SK-N-SH (cell line): ENCODE measurements at regions not wholly inside any gene's neighbourhood (a gene's known extent, or its start where the extent isn't known, plus 50 kb on each side); places are given as distances from the start of the nearest gene placed in this dataset.

ENCODE experiments used
- CHD2 ChIP-seq: fragments of 150-350 bp; IDR thresholded peaks from 2 replicates; pipeline ENCODE4 v1.6.1; 2018; ENCODE audit warnings: low read length; ENCODE audit not compliant: partially characterized antibody
- CTCF ChIP-seq: fragments of 200-600 bp; sonication (generic); IDR thresholded peaks from 2 replicates; pipeline ENCODE4 v1.6.1; 2017; ENCODE audit warnings: antibody characterized with exemption, mild to moderate bottlenecking, moderate library complexity
- GATA2 ChIP-seq: sonication (generic); formaldehyde crosslinking; IDR thresholded peaks from 2 replicates; pipeline ENCODE4 v1.5.0; 2020; ENCODE audit warnings: mild to moderate bottlenecking, missing genetic modification reagents
- SMC3 ChIP-seq: IDR thresholded peaks from 2 replicates; pipeline ENCODE4 v1.6.1; 2012; ENCODE audit warnings: low read depth, low read length, improper control_type of control experiment
- TEAD4 ChIP-seq: IDR thresholded peaks from 2 replicates; pipeline ENCODE4 v1.4.0; 2012; ENCODE audit warnings: mild to moderate bottlenecking, borderline replicate concordance; ENCODE audit not compliant: insufficient read depth

DNA sequence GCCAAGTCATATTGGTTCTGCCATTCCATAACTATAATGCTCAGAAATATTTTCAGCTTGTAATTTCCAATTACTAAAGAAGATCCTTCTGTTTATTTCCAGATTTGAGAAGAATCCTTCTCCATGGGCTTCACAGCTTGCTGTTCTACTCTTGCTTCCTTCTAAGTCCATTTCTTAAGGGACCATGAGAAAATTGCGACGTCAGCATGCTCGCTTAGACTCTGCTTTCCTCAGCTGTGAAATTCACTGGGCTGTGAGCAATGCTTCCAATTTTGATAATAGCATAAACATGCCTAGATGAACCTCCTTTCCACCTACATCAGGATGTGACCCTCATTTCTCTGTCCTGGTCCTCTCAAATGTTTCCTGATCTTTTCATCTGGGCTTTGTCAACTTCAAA, 145.3 kb upstream of the CDH20 start:
- TF ChIP-seq CTCF (no peak), SMC3 (no peak), CHD2 (no peak), GATA2 (CRISPR knock-in tag) (no peak), TEAD4 (no peak)
